ENCODE measurements at regions not wholly inside any gene's neighbourhood (a gene's known extent, or its start where the extent isn't known, plus 50 kb on each side); places are given as distances from the start of the nearest gene placed in this dataset.
A peak's percentile ranks its signal among the peaks of the same experiment; 100 is the strongest.

- H3K4me2 ChIP-seq, result no peak overlapping the region
- DNase-seq, result no peak
- H2AFZ ChIP-seq (ENCODE audit: low read depth), result 0 out of 2 replicates have a peak overlapping the region, but pooled peaks have one; percentile 38
- no peaks in the 10 kb centered on the region for H3K36me3 ChIP-seq (replicated peaks in 1 of 2; ENCODE audit: control insufficient read depth in 1 of 2, insufficient read depth in 2 of 2, low read length in 1 of 2)
- no peak overlapping the region for H3K4me3 ChIP-seq (ENCODE audit: low read depth in 2 of 2, low read length in 1 of 2)
- WGBS (ENCODE audit: low lambda C conversion rate), result 46% methylated on average over 3 of the region's 3 CpGs
- H3K27me3 ChIP-seq (ENCODE audit: insufficient read depth), result no peaks in the 10 kb centered on the region
- POLR2A ChIA-PET, result no interaction called here
- H3K9ac ChIP-seq, result no peak overlapping the region
- TF ChIP-seq FOSL2 (IDR thresholded peaks at IDR 0.05; ENCODE audit: borderline replicate concordance, low read depth), result peak; percentile 11; the same call in 1 of the 2 replicates
- TF ChIP-seq FOXM1 (IDR thresholded peaks at IDR 0.05; ENCODE audit: low read depth), result no peak; the same call in 1 of the 2 replicates
- TF ChIP-seq CHD2 (IDR thresholded peaks at IDR 0.05; ENCODE audit: low read length, partially characterized antibody), result no peak
- no peak for TF ChIP-seq ELF1 (IDR thresholded peaks at IDR 0.05)
- TF ChIP-seq GATA2 (CRISPR knock-in tag; IDR thresholded peaks at IDR 0.05), result no peak
- no peak for TF ChIP-seq RCOR1 (IDR thresholded peaks at IDR 0.05; ENCODE audit: low read length)
- TF ChIP-seq ZBTB33 (IDR thresholded peaks at IDR 0.05; ENCODE audit: borderline replicate concordance, low read depth), result peak; percentile 16; the same call in 1 of the 2 replicates
- TF ChIP-seq TEAD4 (IDR thresholded peaks at IDR 0.05; ENCODE audit: borderline replicate concordance, insufficient read depth), result no peak
- TF ChIP-seq EZH2phosphoT487 (IDR thresholded peaks at IDR 0.05; ENCODE audit: borderline replicate concordance, low read depth), result no peak
- no peak for TF ChIP-seq SIN3A (IDR thresholded peaks at IDR 0.05; ENCODE audit: borderline replicate concordance, low read depth, low read length)
- TF ChIP-seq RAD21 (IDR thresholded peaks at IDR 0.05; ENCODE audit: low read length), result no peak
- TF ChIP-seq EP300 (IDR thresholded peaks at IDR 0.05; ENCODE audit: borderline replicate concordance in 1 of 2, low read depth in 1 of 2, low read length in 1 of 2), result peak; percentile 52 to 78; a peak in 2 of 4 replicates
- no peak for TF ChIP-seq MAX (IDR thresholded peaks at IDR 0.05; ENCODE audit: low read depth)
- TF ChIP-seq POLR2AphosphoS5 (IDR thresholded peaks at IDR 0.05; ENCODE audit: low read depth, low read length), result peak; percentile 29; the same call in 1 of the 2 replicates
- TF ChIP-seq JUND (IDR thresholded peaks at IDR 0.05), result peak; percentile 55; the same call in 1 of the 2 replicates
- TF ChIP-seq NFIC (IDR thresholded peaks at IDR 0.05; ENCODE audit: borderline replicate concordance), result 0 out of 2 replicates have a peak, but pooled peaks have one; percentile 54
- peak; percentile 70 for TF ChIP-seq TCF12 (IDR thresholded peaks at IDR 0.05)
- TF ChIP-seq MXI1 (IDR thresholded peaks at IDR 0.05; ENCODE audit: low read depth, low read length), result no peak
- TF ChIP-seq SMC3 (IDR thresholded peaks at IDR 0.05; ENCODE audit: low read depth, low read length), result no peak
- no peak for TF ChIP-seq REST (IDR thresholded peaks at IDR 0.05; ENCODE audit: low read depth, low read length)
- peak; percentile 25; the same call in 1 of the 2 replicates for TF ChIP-seq RXRA (IDR thresholded peaks at IDR 0.05; ENCODE audit: borderline replicate concordance, low read depth)
- TF ChIP-seq, protein P1, sequence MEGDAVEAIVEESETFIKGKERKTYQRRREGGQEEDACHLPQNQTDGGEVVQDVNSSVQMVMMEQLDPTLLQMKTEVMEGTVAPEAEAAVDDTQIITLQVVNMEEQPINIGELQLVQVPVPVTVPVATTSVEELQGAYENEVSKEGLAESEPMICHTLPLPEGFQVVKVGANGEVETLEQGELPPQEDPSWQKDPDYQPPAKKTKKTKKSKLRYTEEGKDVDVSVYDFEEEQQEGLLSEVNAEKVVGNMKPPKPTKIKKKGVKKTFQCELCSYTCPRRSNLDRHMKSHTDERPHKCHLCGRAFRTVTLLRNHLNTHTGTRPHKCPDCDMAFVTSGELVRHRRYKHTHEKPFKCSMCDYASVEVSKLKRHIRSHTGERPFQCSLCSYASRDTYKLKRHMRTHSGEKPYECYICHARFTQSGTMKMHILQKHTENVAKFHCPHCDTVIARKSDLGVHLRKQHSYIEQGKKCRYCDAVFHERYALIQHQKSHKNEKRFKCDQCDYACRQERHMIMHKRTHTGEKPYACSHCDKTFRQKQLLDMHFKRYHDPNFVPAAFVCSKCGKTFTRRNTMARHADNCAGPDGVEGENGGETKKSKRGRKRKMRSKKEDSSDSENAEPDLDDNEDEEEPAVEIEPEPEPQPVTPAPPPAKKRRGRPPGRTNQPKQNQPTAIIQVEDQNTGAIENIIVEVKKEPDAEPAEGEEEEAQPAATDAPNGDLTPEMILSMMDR (IDR thresholded peaks at IDR 0.05), result no peak
- TF ChIP-seq, protein P2, sequence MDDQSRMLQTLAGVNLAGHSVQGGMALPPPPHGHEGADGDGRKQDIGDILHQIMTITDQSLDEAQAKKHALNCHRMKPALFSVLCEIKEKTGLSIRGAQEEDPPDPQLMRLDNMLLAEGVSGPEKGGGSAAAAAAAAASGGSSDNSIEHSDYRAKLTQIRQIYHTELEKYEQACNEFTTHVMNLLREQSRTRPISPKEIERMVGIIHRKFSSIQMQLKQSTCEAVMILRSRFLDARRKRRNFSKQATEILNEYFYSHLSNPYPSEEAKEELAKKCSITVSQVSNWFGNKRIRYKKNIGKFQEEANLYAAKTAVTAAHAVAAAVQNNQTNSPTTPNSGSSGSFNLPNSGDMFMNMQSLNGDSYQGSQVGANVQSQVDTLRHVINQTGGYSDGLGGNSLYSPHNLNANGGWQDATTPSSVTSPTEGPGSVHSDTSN (IDR thresholded peaks at IDR 0.05), result peak; percentile 92
- H3K9me2 ChIP-seq, result no peaks in the 10 kb centered on the region
- CTCF ChIA-PET, result no interaction called here
- peaks cover 0 to 19% of the 10 kb centered on the region in 2 experiments; a peak in 3 of 4 replicates for H3K4me1 ChIP-seq (ENCODE audit: control insufficient read depth in 1 of 2, insufficient read depth in 2 of 2, low read depth in 1 of 2, low read length in 1 of 2)
- no peaks in the 10 kb centered on the region for H4K20me1 ChIP-seq (ENCODE audit: insufficient read depth)
- H3F3A ChIP-seq (replicated peaks; ENCODE audit: insufficient read depth), result peaks cover 4% of the 10 kb centered on the region
- no peaks in the 10 kb centered on the region for H3K9me3 ChIP-seq
- H3K79me2 ChIP-seq (ENCODE audit: insufficient read depth), result no peaks in the 10 kb centered on the region
- H3K27ac ChIP-seq (ENCODE audit: low read depth in 2 of 2, low read length in 1 of 2), result peak overlapping the region; percentile 71 to 81; a peak in 3 of 4 replicates
Measured at GRCh38 chr9:115964710-115965347, 188.8 kb upstream of the PAPPA start.

Measured in SK-N-SH (cell line).